ENCODE measurements at regions not wholly inside any gene's neighbourhood (a gene's known extent, or its start where the extent isn't known, plus 50 kb on each side); places are given as distances from the start of the nearest gene placed in this dataset.

DNA sequence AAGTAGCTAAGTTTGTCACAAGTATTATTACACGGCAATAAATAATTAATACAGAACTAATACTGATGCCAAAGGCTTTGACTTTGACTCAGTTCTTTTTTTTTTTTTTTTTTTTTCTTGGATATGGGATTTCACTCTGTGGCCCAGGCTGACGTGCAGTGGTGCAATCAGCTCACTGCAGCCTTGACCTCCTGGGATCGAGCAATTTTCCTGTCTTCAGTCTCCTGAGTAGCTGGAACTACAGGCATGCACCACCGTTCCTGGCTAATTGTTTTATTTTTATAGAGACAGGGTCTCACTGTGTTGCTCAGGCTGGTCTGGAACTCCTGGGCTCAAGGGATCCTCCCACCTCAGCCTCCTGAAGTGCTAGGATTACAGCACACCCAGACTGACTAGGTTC, 284.5 kb downstream of the SS18 start:
- no peak for DNase-seq

DNA sequence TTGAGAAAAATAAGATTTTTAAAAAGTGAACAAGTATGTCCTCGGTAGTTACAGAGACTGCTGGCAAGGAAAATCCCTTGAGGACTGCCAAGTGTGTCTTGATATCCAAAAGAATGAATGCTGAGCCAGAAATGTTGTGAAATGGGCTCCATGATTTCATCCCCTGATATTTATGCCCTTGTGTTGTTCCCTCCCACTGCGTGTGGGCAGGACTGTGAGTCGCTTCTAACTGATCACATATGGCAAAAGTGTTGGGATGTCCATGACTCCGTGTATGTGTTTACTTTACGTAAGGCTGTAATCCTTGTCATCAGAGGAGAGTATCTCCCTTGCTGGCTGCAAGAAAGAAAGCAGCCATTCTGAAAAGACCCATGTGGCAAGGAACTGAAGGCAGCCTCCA, 285.1 kb downstream of the SS18 start:
- no peak for DNase-seq

DNA sequence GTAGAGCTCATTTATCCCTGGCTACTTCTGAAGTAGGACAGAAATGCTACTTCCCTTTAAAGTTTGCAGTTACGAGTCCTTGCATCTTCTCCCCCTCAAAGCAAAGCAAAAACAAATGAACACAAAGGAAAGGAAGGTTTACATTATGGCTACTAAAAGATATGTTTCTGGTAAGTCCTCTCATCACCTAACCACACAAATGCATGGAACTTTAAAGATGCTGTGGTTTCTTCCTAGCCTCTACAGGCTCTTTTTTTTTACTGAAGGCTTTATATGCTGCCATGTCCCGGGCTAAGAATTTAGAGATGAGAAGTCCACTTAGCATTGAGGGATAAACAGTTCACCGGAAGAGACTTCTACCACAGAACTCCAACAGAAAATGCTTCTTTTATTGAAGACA, 291.2 kb downstream of the SS18 start:
- DNase-seq = no peak

GRCh38 chr18:25798046-25798445, 292.4 kb downstream of the SS18 start:
- DNase-seq = no peak

DNA sequence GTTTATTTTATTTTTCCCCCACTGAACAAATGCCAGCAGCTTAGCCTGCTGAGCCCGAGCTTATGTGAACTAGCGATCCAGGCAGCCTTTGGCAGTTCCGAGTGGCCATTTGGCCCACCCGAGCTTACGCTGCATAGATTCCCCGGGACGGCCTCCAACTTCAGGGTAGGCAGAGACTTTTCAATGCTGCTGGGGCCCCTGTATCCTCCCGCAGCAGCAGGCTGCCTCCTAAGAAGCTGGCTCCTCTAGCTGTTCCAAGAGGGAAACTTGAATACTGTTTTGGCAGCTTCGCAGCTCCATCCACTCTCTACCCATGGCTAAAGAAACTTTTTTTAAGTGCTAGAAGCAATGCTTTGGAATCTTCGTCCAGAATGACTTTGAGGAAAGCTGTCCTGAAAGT, 295.2 kb downstream of the SS18 start:
- DNase-seq = no peak

DNA sequence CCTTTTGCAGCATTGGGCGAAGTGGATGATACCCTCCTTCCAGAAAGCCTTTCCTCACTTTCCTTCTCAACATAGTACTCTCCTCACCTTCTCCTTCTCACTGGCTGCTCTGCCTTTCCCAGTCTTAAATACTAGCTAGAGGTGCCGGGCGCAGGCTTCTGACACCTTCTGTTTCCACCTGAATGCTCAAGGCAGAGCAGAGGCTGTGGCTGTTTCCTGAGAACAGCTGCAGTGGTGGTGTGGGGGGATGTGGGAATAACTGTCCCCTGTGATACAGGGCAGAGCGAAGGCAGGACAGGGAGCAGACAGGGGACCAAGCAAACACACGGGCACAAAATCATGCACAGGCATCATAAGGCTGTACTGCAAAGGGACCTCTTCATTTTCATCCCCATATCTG, 303.1 kb downstream of the SS18 start:
- no peak for DNase-seq

DNA sequence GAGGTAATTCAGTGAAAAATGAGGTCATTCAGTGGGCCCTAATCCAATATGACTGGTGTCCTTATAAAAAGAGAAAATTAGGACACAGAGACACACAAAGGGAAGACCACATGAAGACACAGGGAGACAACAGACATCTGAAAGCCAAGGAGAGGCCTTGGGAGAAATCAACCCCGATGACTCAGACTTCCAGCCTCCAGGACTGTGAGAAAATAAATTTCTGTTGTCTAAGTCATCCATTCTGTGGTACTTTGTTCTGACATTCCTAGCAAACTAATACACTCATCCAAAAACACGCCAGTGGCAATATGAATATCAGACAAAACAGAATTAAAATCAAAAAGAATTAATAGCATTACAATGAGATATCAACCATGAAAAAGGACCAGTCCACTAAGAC, 303.7 kb downstream of the SS18 start:
- no peak for DNase-seq

GRCh38 chr18:25780105-25780504, 310.3 kb downstream of the SS18 start:
- DNase-seq = no peak

GRCh38 chr18:25771796-25772195, 318.6 kb downstream of the SS18 start:
- no peak for DNase-seq

DNA sequence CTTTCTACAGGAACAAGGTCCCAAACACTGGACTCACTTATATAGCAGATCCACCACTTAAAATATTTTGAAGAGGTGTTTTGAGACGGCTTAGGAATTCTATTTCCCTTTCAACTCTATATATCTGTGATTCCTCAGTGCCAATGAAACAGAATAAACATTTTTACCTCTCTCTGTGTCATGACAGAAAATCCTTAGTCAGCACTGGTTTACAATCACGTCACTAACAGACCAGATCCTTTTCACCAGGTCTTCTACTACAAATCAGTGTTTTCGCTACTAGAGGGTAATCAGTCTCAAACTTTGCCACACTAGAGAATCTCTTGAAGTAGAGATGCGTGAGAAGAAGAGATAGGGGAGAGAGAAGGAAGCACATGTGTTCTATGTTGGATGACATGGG, 325.6 kb downstream of the SS18 start:
- DNase-seq = no peak

DNA sequence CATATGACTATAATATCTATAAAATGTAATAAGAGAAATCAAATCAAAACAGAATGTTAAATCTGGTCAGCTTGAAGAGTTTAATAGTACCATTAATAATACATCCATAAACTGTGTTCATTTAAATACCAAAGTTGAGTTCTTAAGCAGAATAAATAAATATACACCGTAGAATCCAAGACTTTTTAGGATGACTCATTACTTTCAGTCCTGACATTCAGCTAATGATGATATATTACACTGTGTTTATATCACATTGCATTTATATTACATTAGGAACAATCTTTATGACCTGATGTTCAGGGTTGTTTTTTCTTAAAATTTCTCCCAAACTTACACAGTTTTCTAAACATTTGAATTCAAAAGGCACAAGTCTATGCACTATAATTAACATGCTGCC, 331.3 kb downstream of the SS18 start:
- DNase-seq = no peak

- DNase-seq = no peak
Observed at GRCh38 chr18:25743646-25744151, 346.7 kb downstream of the SS18 start.

DNA sequence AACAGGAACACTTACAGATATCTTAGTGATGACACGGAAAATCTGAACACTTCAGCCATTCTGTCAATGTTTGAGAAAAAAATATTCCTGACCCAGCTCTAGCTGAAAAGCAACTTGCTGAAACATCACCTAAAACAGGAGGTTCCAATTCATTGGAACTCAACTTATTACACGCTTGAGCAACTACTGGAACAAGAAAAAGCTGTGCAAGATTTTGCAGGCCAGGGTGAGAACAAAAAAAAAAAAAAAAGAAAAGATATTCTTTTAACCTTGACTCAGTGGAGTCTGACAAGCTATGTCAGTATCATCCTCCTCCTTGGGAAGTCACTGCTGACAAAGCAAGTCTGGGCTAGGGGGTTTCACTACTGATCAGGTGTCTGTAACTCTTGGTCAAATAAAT, 351.0 kb downstream of the SS18 start:
- no peak for DNase-seq

GRCh38 chr18:25737710-25738311, 352.6 kb downstream of the SS18 start:
- DNase-seq = no peak

DNA sequence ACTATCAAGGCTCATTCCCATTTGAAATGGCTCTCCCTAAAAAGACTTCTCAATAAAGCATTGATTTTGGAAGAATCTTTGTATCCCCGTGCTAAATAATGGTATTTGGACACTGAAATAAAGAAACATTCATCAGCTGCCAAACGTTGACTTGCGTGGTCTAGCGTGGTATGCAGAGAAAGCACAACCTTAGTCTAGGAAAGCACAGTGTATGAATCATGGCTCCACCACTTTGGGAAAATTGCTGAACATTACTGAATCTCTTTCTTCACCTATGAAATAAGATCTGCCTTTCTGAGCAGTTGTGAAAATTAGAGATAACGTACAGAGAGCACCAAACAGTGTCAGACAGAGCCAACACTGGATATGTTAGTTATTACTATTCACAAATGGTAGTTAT, 353.9 kb downstream of the SS18 start:
- no peak for DNase-seq

DNA sequence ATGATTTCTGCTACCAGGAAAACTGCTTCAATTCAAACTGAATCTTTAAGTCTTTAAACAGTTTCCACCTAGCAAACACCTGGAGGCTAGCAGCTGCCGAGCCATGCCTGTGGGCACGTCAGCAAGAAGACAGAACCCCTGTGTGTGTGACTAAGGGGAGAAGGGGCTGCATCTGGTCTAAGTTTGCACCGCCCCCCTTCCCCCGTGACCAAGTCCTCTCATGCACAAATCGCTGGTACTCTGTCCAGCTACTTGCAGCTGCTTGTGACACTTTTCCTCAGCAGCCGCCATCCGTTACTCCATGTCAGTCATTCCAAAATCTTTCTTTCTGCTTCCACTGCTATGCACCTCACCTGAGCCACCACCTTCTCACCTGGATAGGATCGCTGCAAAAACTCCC, 355.0 kb downstream of the SS18 start:
- DNase-seq = no peak

GRCh38 chr18:25734336-25734735, 356.1 kb downstream of the SS18 start:
- DNase-seq = no peak

DNA sequence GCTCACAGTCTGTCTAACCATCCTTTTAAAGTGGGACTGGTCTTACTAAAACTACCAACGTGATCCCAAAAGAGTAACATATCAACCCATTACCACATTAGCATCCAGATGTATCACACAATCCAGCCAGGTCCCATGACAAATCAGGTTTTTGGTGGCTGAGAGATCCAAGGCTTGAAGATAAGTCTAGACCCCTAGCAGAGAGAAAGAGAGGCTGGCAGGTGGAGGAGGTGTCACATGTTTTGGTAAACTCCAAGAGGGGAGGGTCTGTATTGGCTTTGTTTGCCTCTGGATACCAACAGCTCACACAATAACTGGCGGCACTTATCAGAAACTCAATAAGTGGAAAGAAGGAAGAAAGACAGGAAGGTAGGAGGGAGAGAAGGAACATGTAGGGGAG, 357.6 kb downstream of the SS18 start:
- DNase-seq = no peak

- DNase-seq = no peak
Observed at GRCh38 chr18:25729072-25729471, 361.3 kb downstream of the SS18 start.

DNA sequence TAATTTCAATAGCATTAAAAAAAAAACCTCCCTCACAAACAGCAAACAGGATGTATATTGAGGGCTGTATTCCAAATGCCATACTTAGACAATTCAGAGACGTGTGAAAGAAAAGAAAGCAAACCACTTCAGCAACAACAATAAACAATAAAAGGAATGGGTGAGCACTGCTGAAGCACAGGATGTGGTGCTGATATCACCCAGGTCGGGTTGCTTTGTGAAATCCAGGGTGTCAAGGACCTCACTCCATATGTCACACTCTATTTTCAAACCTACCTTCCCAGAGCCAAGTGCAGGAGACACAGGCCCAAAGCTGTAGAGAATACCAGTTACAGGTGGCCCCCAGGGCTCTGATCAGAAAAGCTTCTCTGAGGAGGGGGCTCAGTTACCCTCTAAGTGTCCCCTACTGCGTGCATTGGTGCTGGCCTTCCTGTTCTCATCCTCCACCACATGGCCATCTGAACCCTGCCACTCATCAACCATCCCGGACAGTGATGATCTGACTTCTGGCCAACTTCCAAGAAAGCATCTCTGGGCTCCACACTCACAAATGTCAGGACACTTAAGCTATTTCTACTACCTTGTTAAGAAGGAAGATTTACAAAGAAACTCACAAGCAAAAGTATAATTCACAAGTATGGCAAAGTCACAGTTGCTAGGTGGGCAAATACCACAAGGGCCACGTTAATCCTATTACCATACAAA, 363.0 kb downstream of the SS18 start:
- DNase-seq = no peak

DNA sequence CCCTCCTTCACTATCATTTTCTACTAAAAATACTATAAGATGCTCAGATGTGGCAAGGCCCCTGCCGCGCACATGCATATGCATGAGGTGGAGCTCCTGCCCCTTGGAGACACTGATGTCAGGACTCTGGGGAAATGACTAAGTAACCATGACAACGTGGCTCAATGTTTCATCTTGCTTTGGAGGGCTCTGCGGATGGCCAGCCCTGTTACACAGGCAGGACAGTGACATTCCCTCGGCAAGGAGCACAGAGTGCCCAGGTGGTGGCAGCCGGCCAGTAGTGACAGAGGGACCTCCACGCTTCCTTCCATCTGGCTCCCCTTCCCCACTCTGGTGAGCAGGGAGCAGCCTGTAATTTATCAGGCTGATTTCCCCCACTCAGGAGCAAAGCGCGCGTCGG, 364.1 kb downstream of the SS18 start:
- no peak for DNase-seq

DNA sequence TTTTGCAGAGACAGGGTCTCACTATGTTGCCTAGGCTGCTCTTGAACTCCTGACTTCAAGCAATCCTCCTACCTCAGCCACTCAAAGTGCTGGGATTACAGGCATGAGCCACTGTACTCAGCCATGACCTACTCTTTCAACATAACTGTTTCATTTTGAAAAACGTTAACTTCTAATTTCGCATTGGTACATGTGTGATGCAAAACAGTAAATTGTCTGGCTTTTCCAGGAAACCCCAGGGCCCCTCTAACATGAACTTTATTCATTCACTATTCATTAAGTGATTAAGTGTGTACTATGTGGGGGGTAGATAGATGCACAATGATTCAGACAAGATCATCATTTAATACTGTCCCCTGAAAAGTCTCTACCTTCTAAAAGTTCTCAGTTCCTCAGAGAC, 364.9 kb downstream of the SS18 start:
- DNase-seq = no peak

DNA sequence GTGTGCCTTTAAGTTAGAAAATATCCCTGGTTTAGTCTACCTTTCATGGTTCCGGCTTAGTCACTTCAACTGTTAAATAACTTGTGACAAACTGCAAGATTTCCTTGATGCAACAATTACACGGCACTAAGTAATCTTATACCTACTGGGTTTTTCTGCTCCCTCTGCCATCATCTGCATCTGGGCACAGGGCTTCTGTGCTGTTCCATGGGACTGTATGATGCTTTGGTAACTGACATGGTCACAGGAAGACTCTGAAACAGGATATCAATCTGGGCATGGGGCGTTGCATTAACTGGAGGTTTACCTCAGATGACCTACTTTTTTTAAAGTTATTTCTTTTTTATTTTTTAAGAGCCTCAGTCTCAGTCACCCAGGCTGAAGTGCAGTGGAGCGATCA, 365.4 kb downstream of the SS18 start:
- DNase-seq = no peak

GRCh38 chr18:25724121-25724520, 366.3 kb downstream of the SS18 start:
- DNase-seq = no peak

DNA sequence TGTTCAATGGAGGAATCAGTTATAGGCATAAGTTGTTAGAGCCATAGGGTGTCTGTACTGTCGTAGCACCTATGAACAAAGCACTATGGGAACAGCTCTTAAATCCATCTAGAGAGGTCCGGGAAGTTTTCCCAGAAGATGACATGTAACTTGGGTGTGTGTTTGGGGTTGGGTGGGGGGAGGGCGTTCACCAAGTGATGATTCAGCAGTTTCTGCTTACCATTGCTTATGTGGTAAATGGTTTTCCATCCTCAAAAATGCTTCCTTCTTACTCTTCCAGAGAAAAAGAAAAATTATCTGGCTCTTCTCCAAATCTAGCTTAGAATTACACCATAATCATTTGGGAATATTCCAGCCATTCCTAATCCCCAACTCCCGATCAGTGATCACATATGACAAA, 361.1 kb upstream of the ZNF521 start:
- DNase-seq = no peak

Measured in stimulated activated CD4-positive, alpha-beta T cell treated with anti-CD3 and anti-CD28 coated beads, Interleukin-15, amount 100 ng/mL, for 24 hours (primary cell).